ENCODE measurements at regions not wholly inside any gene's neighbourhood (a gene's known extent, or its start where the extent isn't known, plus 50 kb on each side); places are given as distances from the start of the nearest gene placed in this dataset.

GRCh38 chr9:120110520-120110919, 469.4 kb downstream of the CDK5RAP2 start:
- H3K4me1 ChIP-seq: no peaks in the 10 kb centered on the region
- TF ChIP-seq POLR2A (IDR thresholded peaks at IDR 0.05) (no peak), CTCF (IDR thresholded peaks at IDR 0.05 in 8 of 11, conservative IDR thresholded peaks at IDR 0.05 in 3 of 11) (no peak), POLR2AphosphoS5 (IDR thresholded peaks at IDR 0.05) (no peak)
- no peaks in the 10 kb centered on the region for H3K36me3 ChIP-seq
- H3K4me3 ChIP-seq: no peak overlapping the region
- H3K9me3 ChIP-seq: no peaks in the 10 kb centered on the region
- H3K27ac ChIP-seq: no peak overlapping the region
- no peak for DNase-seq
- no peaks in the 10 kb centered on the region for H3K27me3 ChIP-seq (replicated peaks in 1 of 7)
- WGBS, 5 donors: 50 to 89% (median 84%) methylated on average over 1 of the region's 1 CpG
- intact Hi-C loops (cut with DNase I; ENCODE audit: low total_unique reads): no loop called here

DNA sequence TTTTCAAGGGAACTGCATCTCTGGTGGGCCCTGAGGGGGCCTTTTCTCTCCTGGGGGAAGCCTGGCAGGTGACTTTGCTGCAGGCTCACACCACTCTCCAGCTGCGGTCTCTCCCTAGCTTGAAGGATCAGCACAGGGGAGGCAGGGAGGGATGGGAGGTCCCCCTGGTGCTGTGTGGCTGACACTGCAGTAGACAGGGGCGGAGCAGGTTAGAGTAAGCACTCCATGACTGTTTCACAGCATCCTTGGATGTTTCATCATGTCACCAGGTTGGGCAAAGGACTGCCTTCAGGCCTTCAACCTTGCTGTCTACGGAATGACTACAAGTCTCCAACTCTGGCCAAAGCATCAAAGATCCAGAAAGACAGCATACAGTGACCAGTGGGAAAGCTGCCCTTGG, 470.7 kb downstream of the CDK5RAP2 start:
- no peak for TF ChIP-seq POLR2AphosphoS5 (IDR thresholded peaks at IDR 0.05)
- no peak for TF ChIP-seq POLR2A (IDR thresholded peaks at IDR 0.05)
- H3K9me3 ChIP-seq: no peaks in the 10 kb centered on the region
- intact Hi-C loops (cut with DNase I; ENCODE audit: low total_unique reads): no loop called here
- H3K4me3 ChIP-seq: no peak overlapping the region
- no peaks in the 10 kb centered on the region for H3K36me3 ChIP-seq
- H3K4me1 ChIP-seq: no peaks in the 10 kb centered on the region
- WGBS, 5 donors: 58 to 80% (median 68%) methylated on average over 1 to 3 of the region's 3 CpGs
- no peaks in the 10 kb centered on the region for H3K27me3 ChIP-seq (replicated peaks in 1 of 7)
- DNase-seq: no peak
- H3K27ac ChIP-seq: no peak overlapping the region

DNA sequence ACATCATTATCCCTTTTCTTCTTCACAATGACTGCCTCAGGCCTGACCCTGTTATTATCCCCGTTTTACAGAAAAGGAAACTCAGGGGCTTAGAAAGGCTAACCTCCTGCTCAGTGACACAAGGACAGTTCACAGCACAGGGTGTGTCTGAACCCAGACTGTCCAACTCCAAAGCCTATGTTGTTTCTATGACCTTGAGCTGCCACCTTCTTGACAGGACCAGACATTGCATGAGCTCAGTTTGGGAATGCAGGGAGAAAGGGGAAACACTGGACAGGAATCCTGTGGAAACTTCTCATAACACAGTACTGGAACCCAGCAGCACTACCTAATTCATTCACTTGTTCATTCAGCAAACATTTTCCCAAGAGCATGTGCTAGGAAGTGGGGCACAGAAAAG, 472.8 kb downstream of the CDK5RAP2 start:
- DNase-seq: no peak
- WGBS, 5 donors: 55 to 93% (median 70%) methylated on average over 1 of the region's 1 CpG
- Histone ChIP-seq H3K4me3 (no peak overlapping the region), H3K27me3 (replicated peaks in 1 of 7) (no peaks in the 10 kb centered on the region), H3K36me3 (no peaks in the 10 kb centered on the region), H3K4me1 (no peaks in the 10 kb centered on the region), H3K27ac (no peak overlapping the region), H3K9me3 (no peaks in the 10 kb centered on the region)
- intact Hi-C loops (cut with DNase I; ENCODE audit: low total_unique reads): no loop called here
- TF ChIP-seq CTCF (IDR thresholded peaks at IDR 0.05 in 8 of 11, conservative IDR thresholded peaks at IDR 0.05 in 3 of 11) (no peak), POLR2AphosphoS5 (IDR thresholded peaks at IDR 0.05) (no peak), POLR2A (IDR thresholded peaks at IDR 0.05) (no peak)

- TF ChIP-seq POLR2A (IDR thresholded peaks at IDR 0.05): no peak
- no peak for TF ChIP-seq POLR2AphosphoS5 (IDR thresholded peaks at IDR 0.05)
- TF ChIP-seq CTCF (IDR thresholded peaks at IDR 0.05 in 8 of 11, conservative IDR thresholded peaks at IDR 0.05 in 3 of 11): no peak
- Histone ChIP-seq H3K27ac (no peak overlapping the region), H3K4me3 (no peak overlapping the region), H3K4me1 (no peaks in the 10 kb centered on the region), H3K9me3 (no peaks in the 10 kb centered on the region), H3K27me3 (replicated peaks in 1 of 7) (no peaks in the 10 kb centered on the region), H3K36me3 (no peaks in the 10 kb centered on the region)
- DNase-seq: no peak
- WGBS, 5 donors: 62 to 74% (median 67%) methylated on average over 6 of the region's 6 CpGs
- intact Hi-C loops (cut with DNase I; ENCODE audit: low total_unique reads): no loop called here
These were observed 475.2 kb downstream of the CDK5RAP2 start for GRCh38 chr9:120104771-120105170.

GRCh38 chr9:120100595-120100994, 479.4 kb downstream of the CDK5RAP2 start:
- Histone ChIP-seq H3K4me3 (no peak overlapping the region), H3K27me3 (replicated peaks in 1 of 7) (no peaks in the 10 kb centered on the region), H3K4me1 (no peaks in the 10 kb centered on the region), H3K27ac (no peak overlapping the region), H3K9me3 (no peaks in the 10 kb centered on the region), H3K36me3 (no peaks in the 10 kb centered on the region)
- no peak for DNase-seq
- TF ChIP-seq CTCF (IDR thresholded peaks at IDR 0.05 in 8 of 11, conservative IDR thresholded peaks at IDR 0.05 in 3 of 11) (no peak), POLR2AphosphoS5 (IDR thresholded peaks at IDR 0.05) (no peak), POLR2A (IDR thresholded peaks at IDR 0.05) (no peak)
- 62 to 75% (median 72%) methylated on average over 3 of the region's 3 CpGs for WGBS, 5 donors
- intact Hi-C loops (cut with DNase I; ENCODE audit: low total_unique reads): no loop called here

Data from spleen (tissue), 11 donors.